NCI-H446 (cell line): ENCODE measurements at regions not wholly inside any gene's neighbourhood (a gene's known extent, or its start where the extent isn't known, plus 50 kb on each side); places are given as distances from the start of the nearest gene placed in this dataset.

Experiments
- DNase-seq, 2 experiments: peaks; one replicate each; lab custom pipeline; 2025; lab: John Stamatoyannopoulos, UW

DNA sequence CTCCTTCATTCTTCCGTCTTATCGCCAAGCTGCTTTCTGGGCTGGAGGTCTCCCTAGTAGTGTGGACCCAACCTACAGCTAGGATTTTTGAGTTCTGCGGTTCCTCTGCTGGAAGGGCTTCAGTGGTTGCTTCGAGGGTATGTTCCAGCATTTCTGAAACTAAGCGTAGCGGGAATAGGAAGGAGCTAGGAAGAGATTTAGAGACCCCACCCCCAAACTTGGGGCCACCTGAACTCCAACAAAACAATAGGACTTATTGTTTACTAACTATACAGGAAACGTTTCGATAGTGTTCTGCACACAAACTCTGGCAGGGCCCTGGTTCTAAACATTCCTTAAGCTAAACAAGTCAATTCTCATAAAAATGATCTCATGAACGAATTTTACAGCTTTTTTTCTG is 346.7 kb downstream of the PLK2 start:
- no peak for DNase-seq

DNA sequence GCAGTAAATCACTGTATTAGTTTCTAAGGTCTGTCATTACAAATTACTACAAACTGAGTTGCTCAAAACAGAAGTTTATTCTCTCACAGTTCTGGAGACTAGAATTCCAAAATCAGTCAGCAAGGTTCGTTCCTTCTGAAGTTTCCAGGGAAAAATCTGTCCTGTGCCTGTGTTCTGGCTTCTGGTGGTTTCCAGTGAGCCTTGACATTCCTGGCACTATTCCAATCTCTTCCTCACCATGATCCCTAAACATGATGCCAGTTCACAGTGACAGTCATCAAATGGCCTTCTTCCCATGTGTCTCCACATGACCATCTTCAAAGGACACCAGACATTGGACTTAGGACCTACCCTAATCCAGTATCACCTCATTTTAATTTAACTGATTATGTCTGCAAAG is 351.4 kb downstream of the PLK2 start:
- no peak for DNase-seq

DNA sequence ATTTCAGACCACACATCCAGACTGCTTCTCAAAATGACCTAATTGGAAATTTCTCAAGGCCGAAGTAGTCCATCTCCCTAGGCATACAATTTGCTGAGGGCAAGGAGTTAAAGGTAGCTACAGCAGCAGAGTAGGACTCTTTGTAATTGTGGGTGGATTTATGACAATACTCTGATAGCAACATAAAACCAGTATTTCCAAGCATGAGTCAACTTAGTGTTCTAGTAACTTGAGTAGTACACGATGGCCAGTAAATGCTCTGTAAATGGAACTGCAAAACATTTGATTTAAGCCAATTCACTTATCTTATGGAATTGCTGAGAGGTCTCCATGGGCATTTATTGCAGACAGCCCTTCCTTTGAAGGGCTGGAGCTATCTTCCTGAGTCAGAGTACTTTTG is 352.2 kb downstream of the PLK2 start:
- DNase-seq: no peak

DNA sequence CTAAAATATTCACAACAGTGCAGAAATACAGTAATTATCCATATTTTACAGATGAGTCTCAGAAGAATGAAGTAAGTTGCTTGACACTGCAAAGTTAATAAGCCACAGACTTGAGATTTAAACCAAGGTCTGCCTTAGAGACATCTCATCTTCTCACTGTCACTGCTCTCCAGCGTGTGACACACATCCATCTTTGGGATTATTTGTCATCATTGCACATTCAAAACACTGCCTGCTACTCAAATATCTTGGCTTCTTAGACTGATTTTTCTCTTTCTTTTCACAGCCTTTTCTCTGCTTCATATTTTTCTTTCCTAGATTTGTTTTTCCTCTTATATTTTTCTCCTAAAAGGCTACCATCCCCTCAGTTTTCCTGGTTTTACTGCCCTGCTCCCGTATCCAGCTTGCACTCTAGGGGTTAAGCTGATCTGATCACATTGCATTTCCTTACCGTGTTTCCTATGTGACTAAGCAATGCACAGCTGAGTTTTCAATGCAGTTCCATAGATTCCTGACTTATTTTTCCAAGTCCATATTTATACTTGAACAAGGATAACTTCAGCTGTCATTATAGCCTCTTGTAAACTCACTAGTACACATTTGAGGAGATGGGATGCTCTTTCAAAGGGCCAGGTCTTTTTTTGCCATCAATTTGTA is 353.0 kb downstream of the PLK2 start:
- DNase-seq: no peak

DNA sequence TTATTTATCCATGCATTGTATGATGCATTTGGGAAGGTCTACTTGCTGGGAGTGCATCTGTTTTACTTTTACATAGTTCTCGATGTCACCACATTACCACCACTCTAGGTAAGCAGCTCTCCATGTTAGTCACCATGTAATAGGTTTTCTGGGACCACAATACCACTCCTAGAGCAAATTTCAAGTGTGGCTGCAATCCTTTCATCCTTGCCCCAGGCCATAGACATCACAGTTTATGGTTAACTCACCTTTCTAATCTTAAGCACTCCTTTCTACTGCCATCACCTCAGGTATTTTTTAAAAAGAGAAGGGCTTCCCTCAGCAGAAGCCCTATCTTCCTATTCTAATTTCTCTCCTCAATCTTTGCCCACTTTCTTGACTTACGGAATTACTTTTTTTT is 354.1 kb downstream of the PLK2 start:
- DNase-seq: no peak

DNA sequence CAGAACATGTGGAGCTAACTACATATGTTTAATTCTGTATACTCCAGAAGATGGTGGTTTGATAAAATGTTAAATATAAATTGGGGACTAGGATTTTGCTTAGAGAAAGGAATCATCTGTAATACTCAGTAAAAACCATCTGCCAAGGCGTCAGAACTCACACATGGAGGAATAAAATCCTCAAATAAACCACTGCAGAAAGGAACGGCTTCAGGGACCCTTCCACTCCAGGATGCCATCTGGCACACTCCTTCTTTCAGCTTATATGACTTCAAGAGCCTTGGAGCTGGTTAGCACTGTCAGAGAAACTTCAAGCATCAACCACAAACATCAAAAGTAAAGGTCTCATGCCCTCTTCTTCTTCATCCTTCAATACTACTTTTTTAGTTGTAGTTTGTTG is 360.6 kb downstream of the PLK2 start:
- DNase-seq: no peak

DNA sequence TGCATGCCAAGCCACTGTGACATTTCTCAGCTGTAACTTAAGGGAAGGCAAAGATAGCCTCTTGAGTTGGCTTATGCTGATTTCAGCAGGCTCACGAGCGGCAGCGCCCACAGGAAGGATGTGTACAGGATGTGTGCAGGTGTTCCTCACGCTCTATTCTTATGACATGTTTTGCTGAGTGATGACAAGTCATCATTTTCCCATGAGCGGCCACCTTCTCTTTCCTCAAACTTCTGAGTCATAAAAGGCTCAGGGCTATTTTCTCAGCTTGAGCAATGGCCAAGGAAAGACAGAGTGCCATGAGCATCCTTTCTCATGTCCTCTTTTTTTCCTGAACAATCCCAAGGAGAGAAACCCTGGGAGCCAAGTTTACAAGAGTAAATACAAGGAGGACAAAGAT is 365.9 kb downstream of the PLK2 start:
- no peak for DNase-seq

DNA sequence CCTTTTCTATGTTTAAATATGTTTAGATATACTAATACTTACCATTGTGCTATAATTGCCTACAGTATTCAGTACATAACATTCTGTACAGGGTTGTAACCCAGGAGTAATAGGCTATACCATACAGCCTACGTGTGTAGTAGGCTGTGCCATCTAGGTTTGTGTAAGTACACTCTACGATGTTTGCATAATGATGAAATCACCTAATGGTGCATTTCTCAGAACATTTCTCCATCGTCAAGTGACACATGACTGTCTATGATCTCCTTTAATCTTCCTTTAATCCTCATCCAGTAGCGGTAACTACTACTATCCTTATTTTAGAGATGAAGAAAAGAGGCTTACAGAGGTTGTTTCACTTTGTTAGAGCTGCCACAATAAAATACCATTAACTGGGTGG is 369.2 kb downstream of the PLK2 start:
- DNase-seq: no peak

DNA sequence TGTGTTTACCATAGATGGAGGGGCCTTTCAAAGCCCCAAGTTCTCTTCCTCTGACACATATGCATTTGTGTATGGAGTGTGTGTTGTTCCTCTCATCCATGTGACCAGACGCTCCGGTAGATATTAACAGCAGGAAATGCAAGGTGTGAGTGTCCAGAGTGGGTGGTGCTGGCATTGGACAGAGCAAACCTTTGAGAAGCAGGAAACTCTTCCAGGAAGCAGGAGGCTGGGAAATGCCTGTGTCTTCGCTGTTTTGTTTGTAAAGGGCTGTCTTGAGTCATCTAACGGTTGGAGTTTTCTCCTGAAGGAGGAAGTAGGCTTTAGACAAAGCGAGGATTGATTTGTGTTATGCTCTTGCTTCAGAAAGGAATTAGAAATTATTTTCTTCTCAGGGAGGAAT is 370.9 kb downstream of the PLK2 start:
- DNase-seq: no peak

DNA sequence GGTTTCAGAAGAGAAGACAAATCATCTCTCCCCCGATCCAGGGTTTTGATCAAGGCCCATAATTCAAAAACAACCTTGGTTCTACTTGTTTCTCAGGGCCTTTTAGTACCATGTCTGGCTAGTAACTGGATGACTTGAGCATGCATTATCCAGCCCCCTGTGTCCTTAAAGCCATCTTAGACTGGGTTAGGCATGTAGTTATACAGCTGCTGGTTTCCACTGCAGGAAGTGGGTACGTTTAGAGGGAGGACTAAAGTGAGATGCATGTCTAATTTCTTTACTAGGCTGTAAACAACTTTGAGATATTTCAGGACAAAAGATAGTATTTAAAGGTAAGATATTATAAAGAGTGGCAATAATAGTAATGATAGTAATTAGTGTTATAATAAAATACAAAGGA is 372.0 kb downstream of the PLK2 start:
- DNase-seq: no peak

DNA sequence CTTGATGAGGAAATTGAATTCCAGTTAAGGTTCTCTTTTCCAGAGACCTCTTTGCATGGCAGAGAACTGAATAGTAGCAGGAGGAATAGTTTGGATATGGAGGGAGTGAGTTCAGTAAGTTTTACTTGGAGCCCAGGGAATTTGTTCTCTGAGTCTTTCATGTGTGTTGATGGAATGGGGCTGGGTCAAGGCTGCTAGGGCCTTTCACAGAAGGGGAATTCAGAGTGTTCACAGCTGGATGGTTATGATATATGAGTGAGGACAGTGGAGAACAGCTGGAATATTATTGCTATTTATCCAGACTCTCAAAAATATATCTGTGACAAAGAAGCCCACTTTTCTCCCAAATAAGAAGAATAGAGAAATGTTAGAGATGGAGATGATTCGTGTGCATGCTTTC is 372.8 kb downstream of the PLK2 start:
- DNase-seq: no peak

DNA sequence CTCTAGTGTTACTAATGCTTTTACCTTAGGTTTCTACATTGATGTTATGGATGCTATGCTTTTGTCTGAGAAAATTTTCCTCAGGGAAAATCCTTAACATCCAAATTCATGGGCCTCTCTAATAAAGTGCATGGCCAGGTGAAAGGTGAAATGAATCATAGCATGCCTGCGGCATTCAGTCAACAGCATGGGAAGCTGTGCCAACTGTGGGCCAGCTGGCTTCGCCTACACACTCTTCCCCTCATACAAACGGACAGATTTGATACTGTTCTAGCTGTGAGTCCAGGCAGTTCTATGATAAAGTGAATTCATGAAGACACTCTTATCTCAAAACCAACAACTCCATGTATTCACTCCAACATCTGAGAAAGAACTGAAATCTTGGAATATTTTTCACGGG is 374.1 kb downstream of the PLK2 start:
- DNase-seq: no peak

DNA sequence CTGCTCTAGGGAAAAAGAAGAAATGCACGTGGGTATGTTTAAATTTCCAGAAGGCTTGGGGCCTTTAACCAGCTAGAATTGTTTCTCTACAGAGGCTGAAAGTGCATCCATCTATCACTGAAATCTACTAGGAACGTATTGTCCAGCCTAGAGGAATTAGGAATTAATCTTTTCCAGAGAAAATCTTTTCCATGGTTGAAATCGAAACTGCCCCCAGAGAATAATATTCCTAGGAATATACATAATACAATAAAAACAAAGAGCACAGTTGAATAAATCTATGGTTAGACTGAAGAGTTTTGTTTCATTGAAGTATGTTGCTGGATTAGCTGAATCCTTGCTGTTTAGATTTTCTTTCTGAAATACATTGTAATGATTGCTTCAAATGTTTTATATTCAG is 378.5 kb downstream of the PLK2 start:
- no peak for DNase-seq

DNA sequence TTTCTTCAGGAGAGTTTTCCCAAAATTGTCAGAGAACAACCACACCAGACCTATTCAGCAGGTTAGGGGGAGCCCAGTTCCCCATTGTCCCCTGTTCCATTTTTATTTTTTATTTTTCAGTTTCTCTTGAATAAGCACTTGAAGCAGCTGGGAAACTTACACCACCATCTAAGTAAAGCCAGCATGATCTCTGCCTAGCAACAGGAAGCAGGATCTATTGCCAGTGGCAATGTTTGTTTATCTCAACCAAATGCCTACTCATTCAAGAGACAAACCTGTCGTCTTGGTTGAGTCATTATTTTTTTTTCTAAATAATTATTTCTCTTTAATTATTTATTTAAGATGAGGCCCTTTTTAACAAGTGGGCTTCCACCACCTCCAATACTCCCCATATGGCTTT is 379.3 kb downstream of the PLK2 start:
- DNase-seq: no peak

DNA sequence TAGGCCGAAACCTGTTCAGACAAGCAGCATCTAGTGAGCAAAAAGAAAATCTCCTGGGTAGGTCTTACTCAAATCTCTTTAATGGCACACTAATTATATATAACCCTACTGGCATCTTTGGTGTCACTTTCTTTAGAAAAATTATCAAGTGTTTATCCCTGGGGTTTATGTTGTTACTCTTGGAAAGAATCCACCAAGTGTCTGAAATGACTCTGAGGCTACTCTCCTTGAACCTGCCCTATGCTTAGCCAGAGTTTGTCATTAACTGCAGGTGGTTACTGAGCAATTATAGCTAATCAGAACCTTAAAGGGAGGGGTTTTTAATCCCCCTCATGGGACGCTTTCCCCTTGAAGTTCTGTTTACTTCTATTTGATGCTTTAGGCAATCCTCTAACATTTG is 381.9 kb downstream of the PLK2 start:
- no peak for DNase-seq

DNA sequence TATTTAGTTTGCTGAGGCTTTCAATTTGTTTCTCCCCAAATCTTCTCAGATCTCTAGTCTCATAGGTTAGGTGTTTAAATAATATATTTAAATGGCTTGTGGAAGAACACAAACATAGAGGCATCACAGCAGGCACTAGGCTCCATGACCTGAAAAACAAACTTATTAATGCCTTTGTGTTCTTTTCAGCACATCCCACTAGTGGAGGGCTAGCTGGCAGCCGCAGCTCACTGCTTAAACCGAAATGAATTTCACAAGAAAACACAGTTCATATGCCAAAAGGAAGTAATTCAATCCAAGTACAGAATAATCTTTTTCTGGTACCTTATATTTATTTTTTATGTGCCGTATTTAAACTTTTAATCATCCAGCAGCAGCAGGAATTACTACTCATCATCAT is 382.5 kb downstream of the PLK2 start:
- DNase-seq: no peak

DNA sequence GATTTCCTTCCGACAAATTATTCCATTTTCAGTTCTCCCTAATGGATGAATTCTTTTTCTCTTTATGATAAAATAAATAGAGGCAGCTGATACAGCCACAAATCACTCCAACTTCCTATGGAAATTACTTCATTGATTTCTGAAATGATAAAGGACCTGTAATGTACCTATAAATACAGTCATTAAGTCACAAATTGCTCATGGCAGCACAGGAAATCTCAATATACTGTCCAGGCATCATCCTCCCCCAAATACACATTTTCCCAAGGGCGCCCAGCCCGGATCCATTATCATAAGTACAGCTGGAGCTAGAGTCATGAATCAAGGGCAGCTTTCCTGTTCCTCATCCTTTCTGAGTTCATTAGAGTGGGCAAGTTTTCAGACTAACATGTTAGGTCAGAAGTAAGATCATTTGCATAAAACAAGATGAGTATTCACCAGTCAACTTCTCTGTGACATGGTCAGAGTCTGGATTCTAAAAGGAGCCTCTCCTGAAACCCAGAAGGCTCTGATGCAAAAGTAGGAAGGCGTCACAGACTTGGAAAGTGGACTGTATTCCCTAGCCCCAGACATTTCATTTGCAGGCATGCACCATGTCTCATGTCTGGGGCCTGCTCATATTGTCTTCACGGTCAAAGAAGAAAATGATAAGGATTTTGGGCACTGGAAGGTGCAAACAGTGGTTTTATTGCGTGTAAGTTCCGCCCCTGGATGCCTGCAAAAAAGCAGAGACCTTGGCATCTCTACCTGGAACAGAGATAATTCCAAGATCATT is 383.2 kb downstream of the PLK2 start:
- DNase-seq: no peak

DNA sequence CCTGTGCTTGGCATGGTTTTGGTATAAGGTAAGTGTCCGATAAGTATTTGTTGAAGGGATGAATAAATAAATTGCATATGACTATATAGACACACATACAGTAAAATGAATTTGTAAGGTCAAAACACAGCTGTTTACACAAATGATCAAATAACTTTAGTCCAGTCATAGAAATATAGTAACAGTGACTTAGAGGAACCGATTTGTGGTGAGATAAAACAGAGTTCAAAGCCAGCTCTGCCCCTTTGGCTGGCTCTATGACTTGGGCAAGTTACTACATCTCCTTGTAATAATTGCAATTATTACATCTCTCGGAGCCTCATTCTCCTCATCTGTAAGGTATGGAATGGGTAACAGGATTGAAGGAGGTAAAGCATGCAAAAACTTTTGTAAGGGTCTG is 384.0 kb downstream of the PLK2 start:
- DNase-seq: no peak

DNA sequence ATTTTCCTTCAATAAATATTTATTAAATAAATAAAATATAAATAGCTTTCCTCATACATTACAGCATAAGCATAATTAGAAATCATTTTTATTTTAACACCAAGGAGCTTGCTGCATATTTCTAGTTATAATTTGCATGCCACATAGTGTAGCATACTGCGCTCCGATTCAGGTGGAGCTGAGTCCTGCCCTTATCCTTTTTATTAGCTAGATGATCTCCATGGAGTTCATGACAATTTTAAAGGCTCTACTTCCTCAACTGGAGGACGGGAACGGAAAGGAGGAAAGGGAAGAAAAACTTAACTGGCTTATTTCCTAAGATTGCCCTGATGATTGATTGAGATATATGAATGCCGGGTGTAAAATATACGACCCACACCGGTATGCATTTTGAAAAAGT is 385.2 kb downstream of the PLK2 start:
- no peak for DNase-seq

DNA sequence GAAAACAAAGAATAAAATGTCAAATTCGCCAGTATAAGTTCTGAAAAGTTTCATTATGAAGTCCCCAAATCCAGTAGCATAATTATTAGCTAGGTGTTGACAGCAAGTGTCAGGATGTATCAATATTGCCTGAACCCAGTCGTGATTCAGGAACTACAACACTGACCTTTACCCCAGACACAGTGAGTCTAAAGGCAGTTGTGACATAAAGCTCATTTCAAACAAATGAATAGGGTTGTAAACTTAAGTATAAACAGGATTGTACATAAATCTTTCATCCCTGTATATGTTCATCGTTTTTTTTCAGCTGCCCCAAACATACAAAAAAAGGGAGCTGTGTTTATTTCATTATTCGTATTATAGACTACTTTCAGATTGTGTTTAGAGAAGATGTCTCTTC is 385.7 kb downstream of the PLK2 start:
- no peak for DNase-seq

DNA sequence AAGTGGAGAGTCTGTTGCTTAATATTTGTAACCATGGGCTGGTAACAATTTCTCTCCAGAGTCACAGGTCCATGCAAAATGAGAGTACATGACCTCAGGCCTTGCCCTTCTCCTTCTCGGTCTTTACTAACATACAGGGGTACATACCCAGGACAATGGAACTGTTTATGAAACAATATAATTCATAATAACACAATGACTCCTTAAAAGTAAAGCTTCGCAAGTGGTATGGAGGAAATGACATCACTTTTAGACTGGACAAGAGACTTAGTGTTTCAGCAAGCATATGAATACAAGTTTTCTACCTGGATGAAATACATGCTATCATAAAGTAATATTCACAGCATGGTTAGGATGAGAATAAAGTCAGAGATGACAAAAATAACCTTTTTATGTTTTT is 386.6 kb downstream of the PLK2 start:
- no peak for DNase-seq

DNA sequence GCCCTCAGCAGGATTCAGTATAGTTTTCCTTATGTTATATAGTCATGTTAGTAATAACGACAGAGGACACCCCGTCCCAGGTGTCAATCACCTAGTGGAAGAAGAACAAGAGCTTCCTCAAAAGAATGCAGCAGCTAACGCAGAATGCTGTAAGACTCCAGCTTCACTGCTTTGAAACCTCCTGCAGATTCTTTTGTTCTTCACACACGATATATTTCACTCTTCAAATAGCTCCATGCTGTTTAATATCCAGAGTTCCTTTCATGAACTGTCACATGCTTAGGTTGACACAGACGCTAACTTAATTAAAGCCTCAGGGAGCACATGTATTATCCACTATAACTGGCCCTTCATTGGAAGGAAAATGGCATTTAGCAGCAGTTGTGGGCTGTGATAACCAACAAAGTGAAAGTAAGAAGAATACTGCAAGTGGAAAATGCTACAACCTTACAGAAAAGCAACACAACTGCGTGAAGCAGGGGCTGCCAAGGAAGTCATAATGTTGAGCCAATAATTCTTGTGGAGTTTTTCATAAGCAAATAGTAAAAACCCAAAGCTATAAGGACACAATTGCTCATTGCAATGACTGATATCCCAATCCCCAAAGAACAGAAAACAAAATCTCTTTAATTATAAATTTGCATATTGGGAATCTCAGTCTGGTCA is 387.5 kb downstream of the PLK2 start:
- DNase-seq: no peak

DNA sequence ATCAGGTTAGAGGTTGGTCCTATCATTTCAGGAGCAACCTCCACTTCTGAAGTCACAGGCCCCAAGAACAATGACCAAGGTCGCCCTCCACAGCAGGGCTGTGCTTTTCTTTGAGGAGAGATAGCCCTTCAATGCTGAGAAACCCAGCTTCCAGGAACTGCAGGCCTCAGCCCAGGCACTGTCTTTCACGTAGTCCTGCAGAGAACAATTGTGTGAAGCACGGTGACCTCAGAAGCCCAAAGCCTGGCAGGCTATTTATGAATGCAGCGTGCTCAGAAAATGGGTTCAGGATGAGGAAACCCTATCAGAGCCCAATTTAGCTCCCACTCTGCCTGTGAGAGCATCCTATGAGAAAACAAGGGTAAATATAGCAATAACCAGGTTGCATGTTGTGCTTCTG is 388.3 kb downstream of the PLK2 start:
- no peak for DNase-seq

DNA sequence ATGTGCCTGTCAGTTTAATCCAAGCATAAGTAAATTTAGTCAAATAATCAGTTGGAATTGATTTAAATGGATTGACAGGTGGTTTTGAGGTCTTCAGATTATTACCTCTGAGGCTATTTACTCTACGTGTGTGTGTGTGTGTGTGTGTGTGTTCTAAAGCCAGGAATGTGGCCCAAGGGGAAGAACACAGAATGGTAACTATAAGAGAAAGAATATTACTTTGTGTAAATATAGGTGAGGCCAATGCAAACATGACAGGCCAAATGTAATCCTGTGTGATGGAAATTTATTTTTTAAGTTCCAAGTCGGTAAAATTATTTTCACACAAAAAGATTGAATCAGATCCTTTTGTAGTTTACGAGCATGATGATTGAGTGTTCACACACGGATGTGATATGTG is 390.0 kb downstream of the PLK2 start:
- no peak for DNase-seq
